ENCODE measurements at regions not wholly inside any gene's neighbourhood (a gene's known extent, or its start where the extent isn't known, plus 50 kb on each side); places are given as distances from the start of the nearest gene placed in this dataset.

DNA sequence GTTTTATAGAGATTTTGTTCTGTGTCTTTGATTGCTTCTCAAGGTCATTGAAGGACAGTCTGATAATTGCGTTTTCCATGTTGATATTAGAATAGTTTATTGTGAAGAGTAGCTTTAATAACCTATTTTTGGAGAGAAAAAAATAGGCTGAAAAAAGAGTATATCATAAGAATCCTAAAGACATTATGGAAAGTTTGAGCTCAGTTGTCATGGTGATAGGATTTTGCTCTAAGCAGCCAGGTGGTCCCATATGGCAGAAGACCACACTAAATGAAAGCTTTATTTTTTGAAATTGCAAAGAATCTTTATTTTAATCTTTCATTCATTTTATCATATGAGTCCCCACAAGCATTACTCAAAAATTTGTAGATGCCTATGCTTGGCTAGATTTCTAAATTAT lies 358.9 kb upstream of the NAV3 start:
- no peak for DNase-seq (ENCODE audit: low read depth, low spot score)
- in situ Hi-C loops (cut with HindIII; ENCODE audit: low pct_unique_long_range_greater_than_20kb, low sequenced_read_pairs), result no loop called here
- ChIA-PET POLR2A (no interaction called here), CTCF (no interaction called here)
- Histone ChIP-seq H3K27ac (ENCODE audit: low read length) (no peak overlapping the region), H3K4me1 (ENCODE audit: control insufficient read depth, insufficient read depth, low read length) (no peaks in the 10 kb centered on the region), H3K36me3 (ENCODE audit: control insufficient read depth, insufficient read depth, low read length) (no peaks in the 10 kb centered on the region; the same call in 1 of the 2 replicates), H3K9me3 (ENCODE audit: control insufficient read depth, insufficient read depth, low read depth, low read length) (no peaks in the 10 kb centered on the region), H3K27me3 (ENCODE audit: control insufficient read depth, insufficient read depth, low read length) (no peaks in the 10 kb centered on the region), H3K4me3 (ENCODE audit: low read depth in 2 of 2, low read length in 2 of 2) (no peak overlapping the region)
- intact Hi-C loops (cut with micrococcal nuclease; ENCODE audit: unreplicated experiment), result no loop called here
- BruUV-seq (replicated peaks), result no TSS peak
- TF ChIP-seq SIN3A (IDR thresholded peaks at IDR 0.05; ENCODE audit: borderline replicate concordance, insufficient read depth, low read depth, low read length), result no peak
- TF ChIP-seq TCF7L2 (IDR thresholded peaks at IDR 0.05; ENCODE audit: low read depth, low read length), result no peak
- TF ChIP-seq CTCF (IDR thresholded peaks at IDR 0.05), result no peak
- TF ChIP-seq, protein P1, sequence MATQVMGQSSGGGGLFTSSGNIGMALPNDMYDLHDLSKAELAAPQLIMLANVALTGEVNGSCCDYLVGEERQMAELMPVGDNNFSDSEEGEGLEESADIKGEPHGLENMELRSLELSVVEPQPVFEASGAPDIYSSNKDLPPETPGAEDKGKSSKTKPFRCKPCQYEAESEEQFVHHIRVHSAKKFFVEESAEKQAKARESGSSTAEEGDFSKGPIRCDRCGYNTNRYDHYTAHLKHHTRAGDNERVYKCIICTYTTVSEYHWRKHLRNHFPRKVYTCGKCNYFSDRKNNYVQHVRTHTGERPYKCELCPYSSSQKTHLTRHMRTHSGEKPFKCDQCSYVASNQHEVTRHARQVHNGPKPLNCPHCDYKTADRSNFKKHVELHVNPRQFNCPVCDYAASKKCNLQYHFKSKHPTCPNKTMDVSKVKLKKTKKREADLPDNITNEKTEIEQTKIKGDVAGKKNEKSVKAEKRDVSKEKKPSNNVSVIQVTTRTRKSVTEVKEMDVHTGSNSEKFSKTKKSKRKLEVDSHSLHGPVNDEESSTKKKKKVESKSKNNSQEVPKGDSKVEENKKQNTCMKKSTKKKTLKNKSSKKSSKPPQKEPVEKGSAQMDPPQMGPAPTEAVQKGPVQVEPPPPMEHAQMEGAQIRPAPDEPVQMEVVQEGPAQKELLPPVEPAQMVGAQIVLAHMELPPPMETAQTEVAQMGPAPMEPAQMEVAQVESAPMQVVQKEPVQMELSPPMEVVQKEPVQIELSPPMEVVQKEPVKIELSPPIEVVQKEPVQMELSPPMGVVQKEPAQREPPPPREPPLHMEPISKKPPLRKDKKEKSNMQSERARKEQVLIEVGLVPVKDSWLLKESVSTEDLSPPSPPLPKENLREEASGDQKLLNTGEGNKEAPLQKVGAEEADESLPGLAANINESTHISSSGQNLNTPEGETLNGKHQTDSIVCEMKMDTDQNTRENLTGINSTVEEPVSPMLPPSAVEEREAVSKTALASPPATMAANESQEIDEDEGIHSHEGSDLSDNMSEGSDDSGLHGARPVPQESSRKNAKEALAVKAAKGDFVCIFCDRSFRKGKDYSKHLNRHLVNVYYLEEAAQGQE (IDR thresholded peaks at IDR 0.05; ENCODE audit: insufficient read depth in 1 of 2, low read depth in 2 of 2, low read length in 1 of 2), result no peak
- no peak for TF ChIP-seq POLR2AphosphoS5 (IDR thresholded peaks at IDR 0.05; ENCODE audit: low read depth, low read length)
- ATAC-seq, result no peak

DNA sequence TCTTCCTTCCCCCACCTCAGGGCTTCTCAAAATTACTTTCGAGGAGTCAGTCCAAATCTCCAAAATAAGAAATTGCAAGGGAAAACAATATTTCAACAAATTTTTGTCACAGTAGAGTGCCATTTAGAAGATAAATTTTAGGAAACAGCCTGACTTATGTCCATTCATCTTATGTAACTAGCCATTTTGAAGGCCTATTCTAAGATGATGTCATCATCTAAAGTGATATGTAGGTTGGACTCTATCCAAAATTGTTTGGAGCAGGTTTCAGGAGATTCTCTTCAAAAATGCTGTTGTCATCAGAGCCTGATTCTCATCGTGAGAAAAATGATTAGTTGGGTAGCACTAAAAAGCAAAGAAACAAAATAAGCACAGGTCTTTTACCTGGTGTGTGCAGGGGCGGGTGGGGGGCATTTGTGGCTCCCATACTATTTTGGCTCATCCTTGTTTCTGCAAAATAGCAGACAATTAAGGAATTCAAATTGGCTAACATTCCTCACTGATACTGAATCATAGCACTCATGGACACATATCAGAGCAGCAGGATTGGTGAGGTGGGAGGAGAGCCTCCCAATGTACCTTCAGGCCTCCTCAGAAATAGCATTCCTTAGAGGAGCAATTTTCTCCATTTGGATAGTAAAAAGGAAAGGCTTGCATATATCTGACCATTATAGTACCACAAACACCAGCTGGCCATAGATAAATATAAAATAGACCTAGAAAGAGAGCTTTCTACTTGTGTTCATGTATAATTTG lies 360.9 kb upstream of the NAV3 start:
- POLR2A ChIA-PET, result no interaction called here
- Histone ChIP-seq H3K4me1 (ENCODE audit: control insufficient read depth, insufficient read depth, low read length) (no peaks in the 10 kb centered on the region), H3K4me3 (ENCODE audit: low read depth in 2 of 2, low read length in 2 of 2) (no peak overlapping the region), H3K27me3 (ENCODE audit: control insufficient read depth, insufficient read depth, low read length) (no peaks in the 10 kb centered on the region), H3K27ac (ENCODE audit: low read length) (no peak overlapping the region), H3K36me3 (ENCODE audit: control insufficient read depth, insufficient read depth, low read length) (no peaks in the 10 kb centered on the region; the same call in 1 of the 2 replicates), H3K9me3 (ENCODE audit: control insufficient read depth, insufficient read depth, low read depth, low read length) (no peaks in the 10 kb centered on the region)
- TF ChIP-seq SIN3A (IDR thresholded peaks at IDR 0.05; ENCODE audit: borderline replicate concordance, insufficient read depth, low read depth, low read length) (no peak), CTCF (IDR thresholded peaks at IDR 0.05) (no peak), TCF7L2 (IDR thresholded peaks at IDR 0.05; ENCODE audit: low read depth, low read length) (no peak), POLR2AphosphoS5 (IDR thresholded peaks at IDR 0.05; ENCODE audit: low read depth, low read length) (no peak)
- TF ChIP-seq, protein P1 (IDR thresholded peaks at IDR 0.05; ENCODE audit: insufficient read depth in 1 of 2, low read depth in 2 of 2, low read length in 1 of 2), result no peak
- CTCF ChIA-PET, result no interaction called here
- in situ Hi-C loops (cut with HindIII; ENCODE audit: low pct_unique_long_range_greater_than_20kb, low sequenced_read_pairs), result no loop called here
- intact Hi-C loops (cut with micrococcal nuclease; ENCODE audit: unreplicated experiment), result no loop called here
- DNase-seq (ENCODE audit: low read depth, low spot score) (no peak), ATAC-seq (no peak)
- no TSS peak for BruUV-seq (replicated peaks)

All from Panc1 (cell line).